ENCODE measurements at regions not wholly inside any gene's neighbourhood (a gene's known extent, or its start where the extent isn't known, plus 50 kb on each side); places are given as distances from the start of the nearest gene placed in this dataset.
A peak's percentile ranks its signal among the peaks of the same experiment; 100 is the strongest.

- DNase-seq, result peak in 1 of 14 donors; percentile 24
Observed at GRCh38 chr5:30041291-30041690, 1152.2 kb upstream of the CDH6 start.

DNA sequence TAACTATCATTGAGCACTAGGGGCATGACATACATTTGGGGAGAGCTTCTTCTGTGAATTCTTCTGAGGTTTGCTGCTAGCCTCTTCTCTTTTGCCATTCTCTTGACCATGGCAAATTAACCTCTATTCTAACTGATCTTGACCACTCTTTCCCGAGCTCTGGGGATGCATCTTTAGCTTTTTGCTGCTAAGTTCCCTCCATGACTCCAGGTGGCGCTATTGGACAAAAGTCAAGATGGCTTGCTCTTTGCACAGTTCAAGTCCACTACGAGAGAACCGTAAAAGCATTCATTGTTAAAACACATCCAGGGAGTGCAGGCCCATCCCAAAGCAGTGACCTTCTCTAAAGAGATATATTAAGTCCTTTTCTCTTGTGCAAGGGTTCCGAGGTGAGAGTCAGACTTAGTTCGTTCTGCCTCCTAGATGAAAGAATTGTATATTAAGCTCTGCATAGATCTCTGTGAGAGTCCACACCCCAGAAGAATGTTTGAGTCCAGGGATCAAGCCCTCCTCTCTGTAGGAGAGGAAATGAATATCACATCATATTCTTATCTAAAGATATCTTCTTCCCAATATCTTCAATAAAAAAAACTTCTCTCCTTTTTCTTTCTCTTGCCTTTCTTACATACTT lies 1152.9 kb upstream of the CDH6 start:
- peak in 9 of 14 donors; percentile 6 to 35 (median 23) for DNase-seq

DNA sequence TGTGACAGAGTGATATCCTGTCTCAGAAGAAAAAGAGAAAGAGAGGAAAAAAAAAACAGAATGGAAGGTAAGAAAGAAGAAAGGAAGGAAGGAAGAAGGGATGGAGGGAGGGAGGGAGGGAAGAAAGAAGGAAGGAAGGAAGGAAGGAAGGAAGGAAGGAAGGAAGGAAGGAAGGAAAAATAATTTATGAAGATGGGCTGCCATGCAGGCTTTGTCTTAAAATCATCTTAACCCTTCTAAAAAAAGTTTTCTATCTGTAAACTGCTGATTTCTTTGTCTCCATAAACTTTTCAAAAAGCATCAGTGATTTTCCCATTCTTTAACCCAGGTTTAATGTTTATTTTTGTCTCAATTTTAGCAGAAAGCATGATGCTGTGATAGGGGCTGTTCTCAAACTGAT lies 1154.1 kb upstream of the CDH6 start:
- DNase-seq, result no peak

- no peak for DNase-seq
Observed at GRCh38 chr5:30034870-30035269, 1158.6 kb upstream of the CDH6 start.

DNA sequence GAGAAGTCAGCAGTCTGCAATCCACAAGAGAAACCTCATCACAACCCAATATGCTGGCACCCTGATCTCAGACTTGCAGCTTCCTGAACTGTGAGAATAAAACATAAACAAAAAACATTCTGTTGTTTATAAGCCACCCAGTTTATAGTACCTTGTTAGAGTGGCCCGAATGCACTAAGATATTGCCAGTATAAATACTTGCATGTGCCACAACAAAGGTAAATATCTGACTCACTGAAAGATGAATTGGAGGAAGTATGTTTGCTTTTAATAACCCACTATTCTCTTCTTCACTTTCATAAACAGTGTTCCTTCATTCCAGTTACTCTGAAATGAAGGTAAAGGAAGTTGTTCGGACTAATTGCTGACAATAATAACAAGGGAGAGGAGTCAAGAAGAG lies 1163.4 kb upstream of the CDH6 start:
- DNase-seq, result no peak

GRCh38 chr5:30001826-30002225 lies 1191.7 kb upstream of the CDH6 start:
- no peak for DNase-seq

DNA sequence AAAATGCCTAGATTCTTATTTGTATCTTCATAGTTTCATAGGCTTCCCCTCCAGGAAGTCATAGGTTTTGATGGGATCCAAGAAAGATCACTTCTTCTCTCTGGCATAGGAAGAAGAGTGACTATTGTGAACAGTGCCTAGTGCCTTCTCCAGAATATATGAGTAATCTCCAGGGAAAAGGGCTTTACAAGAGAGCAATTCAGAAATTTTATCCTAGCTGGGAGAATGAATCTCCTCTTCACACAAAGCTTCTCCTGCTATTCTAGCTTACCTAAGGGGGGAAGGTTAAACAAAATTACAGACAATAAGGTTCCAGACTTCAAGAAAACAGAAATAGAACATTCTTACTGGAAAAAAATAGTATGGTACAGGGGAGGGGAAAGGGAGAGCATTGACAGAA lies 1193.3 kb upstream of the CDH6 start:
- DNase-seq, result no peak

DNA sequence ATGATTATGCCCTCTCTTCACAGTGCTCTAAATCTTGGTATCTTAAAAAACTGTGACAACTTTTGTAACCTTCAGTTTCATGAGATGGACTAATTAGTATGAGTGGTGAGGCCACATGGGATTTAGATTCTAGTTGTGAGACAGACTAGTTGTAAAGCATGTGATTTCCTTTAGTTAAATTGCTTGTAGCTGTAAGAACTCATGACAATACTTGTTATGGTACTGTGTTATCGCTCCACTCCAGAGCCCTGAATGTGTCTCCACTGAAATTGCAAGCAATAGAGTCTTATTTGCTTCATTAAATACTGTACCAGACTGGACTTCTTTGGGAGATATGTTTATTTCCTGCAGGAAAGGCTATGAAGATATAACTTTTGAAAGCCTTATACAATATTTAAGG lies 1198.3 kb upstream of the CDH6 start:
- DNase-seq, result no peak

DNA sequence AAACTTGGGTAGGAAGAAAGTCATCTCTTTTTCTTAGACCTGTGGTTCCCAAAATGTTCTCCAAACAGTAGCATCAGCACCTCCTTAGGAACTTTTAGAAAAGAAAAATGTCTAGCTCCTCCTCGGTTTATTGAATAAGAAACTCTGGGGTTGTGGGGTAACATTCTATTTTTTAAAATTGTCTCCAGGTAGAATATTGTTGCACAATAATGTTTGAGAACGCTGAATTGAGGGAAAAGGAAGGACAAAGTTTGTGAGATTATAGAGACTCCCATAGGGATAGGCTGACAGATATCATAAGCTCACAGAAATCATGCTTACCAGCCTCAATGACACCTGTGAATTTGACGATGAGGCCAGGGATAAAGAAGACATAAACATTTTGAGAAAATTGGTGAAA lies 1199.0 kb upstream of the CDH6 start:
- no peak for DNase-seq

DNA sequence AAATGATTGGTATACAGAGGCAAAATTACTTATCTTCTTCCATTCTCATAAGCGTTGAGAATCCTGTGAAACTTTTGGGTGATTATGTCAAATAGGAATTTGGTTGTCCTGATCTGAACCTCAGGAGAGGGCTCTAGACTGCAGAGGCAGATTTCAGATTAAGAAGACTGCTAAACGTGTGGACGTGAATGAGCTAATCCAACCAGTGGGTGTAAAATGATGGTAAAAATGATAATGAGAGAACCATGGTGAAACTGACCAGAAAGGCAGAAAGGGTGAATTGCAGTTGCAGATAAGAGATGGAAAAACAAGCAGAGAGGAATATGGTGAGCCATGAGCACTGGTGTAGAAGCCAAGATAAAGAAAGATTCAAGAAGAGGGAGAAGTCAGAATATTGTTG lies 1200.2 kb upstream of the CDH6 start:
- DNase-seq, result no peak

- DNase-seq, result no peak
Observed at GRCh38 chr5:29992248-29992647, 1201.2 kb upstream of the CDH6 start.

GRCh38 chr5:29990681-29991080 lies 1202.8 kb upstream of the CDH6 start:
- DNase-seq, result no peak

DNA sequence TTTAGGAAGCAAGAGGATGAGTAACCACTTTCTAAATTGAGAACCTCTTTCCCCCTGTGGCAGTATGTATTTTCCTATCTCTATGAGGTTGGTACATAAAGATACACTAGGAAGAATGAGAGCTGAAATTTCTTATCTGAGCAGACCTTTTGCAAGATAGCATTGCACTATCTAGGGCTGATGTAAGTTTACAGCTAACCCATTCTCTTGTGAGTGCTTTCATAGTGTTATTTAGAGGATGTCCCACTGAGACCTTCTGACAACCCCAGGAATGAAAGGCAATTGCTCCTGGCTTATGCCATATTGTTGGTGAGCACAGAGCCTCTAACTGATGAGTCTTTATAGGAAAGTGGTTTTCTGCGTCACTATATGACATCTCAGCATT lies 1209.3 kb upstream of the CDH6 start:
- DNase-seq, result no peak

DNA sequence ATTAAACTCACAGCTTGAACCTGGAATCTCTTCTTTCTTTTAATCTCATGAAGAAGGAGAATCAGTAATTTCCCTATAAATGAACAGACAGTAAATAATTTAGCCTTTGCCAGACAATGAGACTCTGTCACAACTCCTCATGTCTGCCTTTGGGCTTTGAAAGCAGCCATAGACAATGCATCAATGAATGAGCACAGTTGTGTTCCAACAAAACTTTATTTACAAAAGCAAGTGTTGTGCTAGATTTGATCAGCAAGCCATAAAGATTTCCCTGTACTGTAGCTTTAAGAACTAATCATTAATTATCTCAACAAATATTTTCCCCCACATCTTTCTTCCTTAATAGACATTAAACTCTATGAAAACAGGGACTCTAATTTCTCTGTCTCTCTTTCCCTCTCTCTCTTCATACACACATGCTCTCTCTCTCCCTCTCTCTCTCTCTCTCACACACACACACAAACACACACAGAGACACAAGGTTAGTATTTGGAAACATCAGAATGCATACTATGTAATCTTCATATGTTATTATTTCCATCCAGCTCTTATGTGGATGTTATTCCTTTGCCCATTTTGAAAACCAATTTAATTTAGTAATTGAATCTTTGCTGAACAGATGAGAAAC lies 1209.8 kb upstream of the CDH6 start:
- no peak for DNase-seq

DNA sequence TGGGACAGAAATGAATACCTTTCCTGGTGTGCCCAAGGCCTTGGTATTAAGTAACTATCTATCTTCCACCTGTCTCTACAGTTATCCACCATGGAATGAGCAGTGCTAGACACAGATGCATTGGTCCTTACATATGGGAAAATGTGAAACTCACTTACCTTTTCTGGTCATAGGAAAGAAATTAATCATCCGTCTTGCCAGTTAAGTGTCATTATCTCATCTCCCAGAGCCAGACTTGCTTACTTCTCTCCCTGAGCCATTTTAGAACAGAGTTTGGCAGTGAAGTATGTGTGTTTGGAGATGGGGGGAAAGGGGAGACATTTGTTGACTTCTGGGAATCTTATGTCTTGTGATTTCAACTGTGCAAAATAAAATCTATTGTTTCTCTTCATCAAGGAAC lies 1211.0 kb upstream of the CDH6 start:
- no peak for DNase-seq

DNA sequence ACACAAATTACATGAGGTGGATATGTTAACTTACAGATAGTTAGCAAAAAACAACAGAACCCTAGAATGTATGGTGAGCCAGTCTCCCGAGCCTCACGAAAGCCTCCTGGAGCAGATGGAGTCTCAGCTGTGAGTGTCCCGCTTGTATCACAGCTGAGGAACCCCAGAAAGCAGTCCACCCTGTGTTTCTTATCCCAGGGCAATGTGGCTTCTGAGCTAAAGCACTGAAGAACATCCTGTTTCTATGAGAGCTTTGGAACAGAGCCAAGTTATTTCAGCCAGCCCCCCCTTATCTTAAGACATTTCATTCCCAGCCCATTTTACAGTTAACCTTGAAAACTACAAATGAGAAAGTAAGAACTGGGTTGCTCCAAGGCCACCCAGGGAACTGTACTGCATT lies 1220.9 kb upstream of the CDH6 start:
- DNase-seq, result no peak

DNA sequence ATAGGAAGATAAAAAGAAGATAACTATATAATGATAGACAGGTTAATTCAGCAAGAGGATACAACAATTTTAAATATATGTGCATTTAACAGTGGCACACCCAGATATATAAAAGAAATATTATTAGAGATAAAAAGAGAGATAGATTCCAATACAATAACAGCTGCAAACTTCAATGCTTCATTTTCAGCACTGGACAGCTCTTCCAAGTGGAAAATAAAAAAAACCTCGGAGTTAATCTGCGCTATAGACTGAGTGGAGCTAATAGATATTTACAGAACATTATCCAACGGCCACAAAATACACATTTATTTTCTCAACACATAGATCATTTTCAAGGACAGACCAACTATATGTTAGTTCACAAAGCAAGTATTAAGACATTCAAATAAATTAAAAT lies 1229.5 kb upstream of the CDH6 start:
- DNase-seq, result no peak

DNA sequence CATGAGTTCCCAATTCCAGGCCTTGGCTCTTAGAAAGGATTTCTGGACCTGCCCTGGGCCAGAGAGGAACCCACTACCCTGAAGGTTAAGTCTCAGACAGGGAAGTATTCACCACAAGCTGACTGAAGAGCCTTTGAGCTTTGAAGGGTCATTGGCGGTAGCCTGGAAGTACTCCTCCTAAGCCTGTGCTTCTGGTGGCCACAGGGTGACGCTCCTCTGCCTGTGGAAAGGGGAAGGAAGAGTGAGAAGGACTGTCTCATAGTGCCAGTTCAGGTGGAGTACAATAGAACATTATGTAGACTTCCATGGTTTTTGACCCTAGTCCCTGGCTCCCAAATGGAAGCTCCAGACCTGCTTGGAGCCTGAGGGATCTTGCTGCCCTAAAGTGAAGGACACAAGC lies 1233.2 kb upstream of the CDH6 start:
- no peak for DNase-seq

- no peak for DNase-seq
Observed at GRCh38 chr5:29950416-29951145, 1242.9 kb upstream of the CDH6 start.

DNA sequence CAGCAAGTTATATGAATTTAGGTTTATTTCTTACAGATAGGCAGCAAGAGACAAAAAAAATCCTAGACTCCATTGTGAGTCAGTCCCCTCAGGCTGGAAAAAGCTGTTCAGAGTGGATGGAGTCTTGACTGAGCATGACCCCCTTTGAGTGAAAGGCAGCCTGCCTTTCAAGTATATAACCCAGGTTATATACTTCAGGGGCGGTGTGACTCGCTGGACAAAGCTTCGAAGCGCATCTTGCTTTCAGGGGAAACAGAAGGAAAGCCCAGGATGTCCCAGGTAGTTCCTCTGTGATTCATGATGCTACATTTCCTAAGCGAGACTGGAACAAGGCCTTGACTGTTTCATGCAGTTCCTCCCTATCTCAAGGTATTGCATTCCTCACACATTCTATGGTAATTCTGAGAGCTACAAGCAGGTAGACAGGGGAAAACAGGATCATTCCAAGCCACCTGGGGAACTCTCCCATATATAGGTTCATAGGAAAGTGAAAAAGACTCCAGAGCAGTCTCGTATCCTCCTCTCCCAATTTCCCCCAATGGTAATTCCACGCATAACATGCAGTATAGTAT lies 1244.1 kb upstream of the CDH6 start:
- no peak for DNase-seq

- no peak for DNase-seq
Observed at GRCh38 chr5:29944327-29944726, 1249.2 kb upstream of the CDH6 start.

- DNase-seq, result no peak
Observed at GRCh38 chr5:29942089-29942488, 1251.4 kb upstream of the CDH6 start.

- DNase-seq, result no peak
Observed at GRCh38 chr5:29939988-29940387, 1253.5 kb upstream of the CDH6 start.

- no peak for DNase-seq
Observed at GRCh38 chr5:29935371-29935770, 1258.1 kb upstream of the CDH6 start.
